Suprapubic skin (tissue), 4 donors: ENCODE measurements at regions not wholly inside any gene's neighbourhood (a gene's known extent, or its start where the extent isn't known, plus 50 kb on each side); places are given as distances from the start of the nearest gene placed in this dataset.

Experiments used
- DNase-seq, 2 donors: peaks; one replicate each; pipeline ENCODE4 v3.0.0-alpha.2; 2019; ENCODE audit warnings: low spot score in 2 of 2
- H3K27ac ChIP-seq: fragments of 200-600 bp; sonication (generic); one replicate; pipeline ENCODE4 v1.5.1; 2019
- H3K27me3 ChIP-seq: fragments of 200-600 bp; sonication (generic); one replicate; pipeline ENCODE4 v1.5.1; 2019
- H3K36me3 ChIP-seq: fragments of 200-600 bp; sonication (generic); one replicate; pipeline ENCODE4 v1.5.1; 2019
- H3K4me1 ChIP-seq: fragments of 200-600 bp; sonication (generic); one replicate; pipeline ENCODE4 v1.5.1; 2019
- H3K4me3 ChIP-seq: fragments of 200-600 bp; sonication (generic); one replicate; pipeline ENCODE4 v1.5.1; 2019; ENCODE audit warnings: mild to moderate bottlenecking
- H3K9me3 ChIP-seq: fragments of 200-600 bp; sonication (generic); one replicate; pipeline ENCODE4 v1.5.1; 2019
- CTCF ChIP-seq, 2 donors: fragments of 200-600 bp in 1 of 2; fragments of 450-650 bp in 1 of 2; sonication (generic) in 1 of 2; IDR thresholded peaks; one replicate each; pipeline ENCODE4 v1.5.1; 2016 to 2019; ENCODE audit warnings: antibody characterized with exemption in 2 of 2, mild to moderate bottlenecking in 1 of 2, moderate library complexity in 1 of 2
- EP300 ChIP-seq: sonication (generic); formaldehyde crosslinking; IDR thresholded peaks from one replicate; pipeline ENCODE4 v1.6.1; 2017; ENCODE audit warnings: antibody characterized with exemption
- POLR2A ChIP-seq, 2 donors: fragments of 450-650 bp; IDR thresholded peaks; one replicate each; pipeline ENCODE4 v1.6.1; 2017; ENCODE audit warnings: antibody characterized with exemption in 2 of 2, mild to moderate bottlenecking in 2 of 2, moderate library complexity in 2 of 2
- POLR2AphosphoS5 ChIP-seq, 3 donors: sonication (generic); formaldehyde crosslinking; IDR thresholded peaks; one replicate each; pipeline ENCODE4 v1.6.1; 2017; ENCODE audit warnings: antibody characterized with exemption in 3 of 3
- WGBS: methylation state at CpG from one replicate; pipeline ENCODE4 v1.1.5; 2018; 5-methylcytosine and 5-hydroxymethylcytosine counted together

GRCh38 chr16:50970281-50970680 lies 180.8 kb downstream of the SALL1 start:
- H3K27me3 ChIP-seq, result peaks cover 9% of the 10 kb centered on the region
- WGBS, result 89% methylated on average over 3 of the region's 3 CpGs

GRCh38 chr16:50967827-50968612 lies 183.1 kb downstream of the SALL1 start:
- Histone ChIP-seq H3K36me3 (no peaks in the 10 kb centered on the region), H3K27me3 (no peaks in the 10 kb centered on the region), H3K9me3 (no peaks in the 10 kb centered on the region), H3K4me1 (no peaks in the 10 kb centered on the region), H3K4me3 (no peak overlapping the region), H3K27ac (no peak overlapping the region)
- DNase-seq, result no peak
- TF ChIP-seq CTCF (IDR thresholded peaks at IDR 0.05) (no peak), POLR2AphosphoS5 (IDR thresholded peaks at IDR 0.05) (no peak), POLR2A (IDR thresholded peaks at IDR 0.05) (no peak), EP300 (no peak)
- WGBS, result 91% methylated on average over 3 of the region's 3 CpGs

More at GRCh38 chr16:50970281-50970680, 180.8 kb downstream of the SALL1 start:
- no peak for DNase-seq
- no peaks in the 10 kb centered on the region for H3K36me3 ChIP-seq
- H3K9me3 ChIP-seq, result no peaks in the 10 kb centered on the region
- H3K27ac ChIP-seq, result no peak overlapping the region
- no peaks in the 10 kb centered on the region for H3K4me1 ChIP-seq
- no peak overlapping the region for H3K4me3 ChIP-seq
- no peak for TF ChIP-seq POLR2A (IDR thresholded peaks at IDR 0.05)

GRCh38 chr16:50964491-50964890 lies 186.6 kb downstream of the SALL1 start:
- Histone ChIP-seq H3K4me3 (no peak overlapping the region), H3K27me3 (no peaks in the 10 kb centered on the region), H3K36me3 (no peaks in the 10 kb centered on the region), H3K9me3 (no peaks in the 10 kb centered on the region), H3K4me1 (no peaks in the 10 kb centered on the region), H3K27ac (no peak overlapping the region)
- TF ChIP-seq EP300 (no peak), POLR2A (IDR thresholded peaks at IDR 0.05) (no peak), CTCF (IDR thresholded peaks at IDR 0.05) (no peak), POLR2AphosphoS5 (IDR thresholded peaks at IDR 0.05) (no peak)
- DNase-seq, result no peak
- 92% methylated on average over 1 of the region's 1 CpG for WGBS

GRCh38 chr16:50961952-50962351 lies 189.1 kb downstream of the SALL1 start:
- H3K4me1 ChIP-seq, result no peaks in the 10 kb centered on the region
- no peak overlapping the region for H3K4me3 ChIP-seq
- 64% methylated on average over 7 of the region's 7 CpGs for WGBS
- no peak for TF ChIP-seq EP300
- no peak for TF ChIP-seq POLR2AphosphoS5 (IDR thresholded peaks at IDR 0.05)
- TF ChIP-seq POLR2A (IDR thresholded peaks at IDR 0.05), result no peak
- TF ChIP-seq CTCF (IDR thresholded peaks at IDR 0.05), result no peak
- no peak for DNase-seq
- H3K27ac ChIP-seq, result no peak overlapping the region
- H3K36me3 ChIP-seq, result no peaks in the 10 kb centered on the region
- H3K27me3 ChIP-seq, result no peaks in the 10 kb centered on the region
- H3K9me3 ChIP-seq, result no peaks in the 10 kb centered on the region

- Histone ChIP-seq H3K27ac (no peak overlapping the region), H3K9me3 (no peaks in the 10 kb centered on the region), H3K4me1 (no peaks in the 10 kb centered on the region), H3K27me3 (no peaks in the 10 kb centered on the region), H3K36me3 (no peaks in the 10 kb centered on the region), H3K4me3 (no peak overlapping the region)
- 21% methylated on average over 2 of the region's 2 CpGs for WGBS
- no peak for DNase-seq
- no peak for TF ChIP-seq POLR2A (IDR thresholded peaks at IDR 0.05)
- no peak for TF ChIP-seq CTCF (IDR thresholded peaks at IDR 0.05)
- no peak for TF ChIP-seq EP300
- no peak for TF ChIP-seq POLR2AphosphoS5 (IDR thresholded peaks at IDR 0.05)
These were observed 190.4 kb downstream of the SALL1 start for GRCh38 chr16:50960517-50961202.
